H1 (cell line): ENCODE measurements at regions not wholly inside any gene's neighbourhood (a gene's known extent, or its start where the extent isn't known, plus 50 kb on each side); places are given as distances from the start of the nearest gene placed in this dataset.

ENCODE experiments used
- BCL11A ChIP-seq, 2 experiments: IDR thresholded peaks; one replicate each; pipeline ENCODE4 v1.6.1; 2011; ENCODE audit warnings: low read depth in 2 of 2, low read length in 2 of 2, mild to moderate bottlenecking in 2 of 2
- POU5F1 ChIP-seq: IDR thresholded peaks from 2 replicates; pipeline ENCODE4 v1.6.1; 2011; ENCODE audit warnings: low read depth, mild to moderate bottlenecking, low read length, moderate library complexity
- SIX5 ChIP-seq: IDR thresholded peaks from 2 replicates; pipeline ENCODE4 v1.6.1; 2011; ENCODE audit warnings: mild to moderate bottlenecking, low read depth, low read length
- TCF12 ChIP-seq: IDR thresholded peaks from 2 replicates; pipeline ENCODE4 v1.6.1; 2011; ENCODE audit warnings: low read depth, mild to moderate bottlenecking, low read length

DNA sequence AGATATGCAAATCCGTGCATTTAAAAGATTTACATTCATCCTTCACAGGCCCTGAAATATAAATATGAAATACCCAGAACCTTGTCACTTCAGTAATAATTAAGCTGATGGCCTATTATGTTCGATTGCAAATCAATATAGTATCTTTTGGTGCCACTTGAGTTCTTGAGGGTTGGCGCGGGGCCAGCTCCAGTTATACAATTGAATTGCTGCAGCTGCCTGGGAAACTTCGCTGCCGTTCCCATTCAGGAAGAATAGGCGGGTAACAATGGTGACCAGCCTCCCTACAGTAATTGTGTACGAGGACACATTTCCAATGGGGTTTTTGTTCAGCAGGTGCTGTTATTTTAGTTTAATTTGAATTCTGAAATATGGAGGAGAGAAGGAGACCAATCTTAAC is 451.2 kb downstream of the INSC start (continued):
- TF ChIP-seq BCL11A (IDR thresholded peaks at IDR 0.05; ENCODE audit: low read depth in 2 of 2, low read length in 2 of 2) (no peak), SIX5 (no peak), TCF12 (no peak), POU5F1 (no peak)
